Activated T-cell treated with anti-CD3 and anti-CD28 coated beads, Interleukin-2, amount 50 U/mL, for 72 hours (primary cell): ENCODE measurements at regions not wholly inside any gene's neighbourhood (a gene's known extent, or its start where the extent isn't known, plus 50 kb on each side); places are given as distances from the start of the nearest gene placed in this dataset.
A peak's percentile ranks its signal among the peaks of the same experiment; 100 is the strongest.
"Not testable (repeated sequence)": the region's sequence is repeated elsewhere in the genome, so short reads cannot be mapped to it uniquely, and the experiment has no call there.

Experiments used
- ATAC-seq, 2 donors: fragments of 150-1000 bp; cut with Tn5 transposase; replicated peaks in 1 of 2; 2 replicates each; pipeline ENCODE4 v1.10.0; 2021; ENCODE audit warnings: moderate library complexity in 2 of 2, mild to moderate bottlenecking in 1 of 2
- DNase-seq, 2 donors: peaks; one replicate each; pipeline ENCODE4 v3.0.0; 2021 to 2022; ENCODE audit warnings: mixed read lengths in 1 of 2
- H3K27ac Mint-ChIP-seq: one replicate; pipeline ENCODE4 v1.8.0; 2022; ENCODE audit warnings: mild to moderate bottlenecking, moderate library complexity, mixed read lengths
- H3K27me3 Mint-ChIP-seq: one replicate; pipeline ENCODE4 v1.8.0; 2022; ENCODE audit warnings: low read depth, mixed read lengths
- H3K36me3 Mint-ChIP-seq, 2 donors: one replicate each; pipeline ENCODE4 v1.8.0; 2022; ENCODE audit warnings: mixed read lengths in 2 of 2, mild to moderate bottlenecking in 1 of 2; ENCODE audit not compliant: insufficient read depth in 2 of 2
- H3K4me1 Mint-ChIP-seq: one replicate; pipeline ENCODE4 v1.8.0; 2022; ENCODE audit warnings: low read depth, mixed read lengths
- H3K4me3 Mint-ChIP-seq, 2 donors: one replicate each; pipeline ENCODE4 v1.8.0; 2022; ENCODE audit warnings: mild to moderate bottlenecking in 2 of 2, mixed read lengths in 2 of 2, moderate library complexity in 2 of 2
- H3K9me3 Mint-ChIP-seq, 2 donors: one replicate each; pipeline ENCODE4 v1.8.0; 2022; ENCODE audit warnings: mixed read lengths in 2 of 2

DNA sequence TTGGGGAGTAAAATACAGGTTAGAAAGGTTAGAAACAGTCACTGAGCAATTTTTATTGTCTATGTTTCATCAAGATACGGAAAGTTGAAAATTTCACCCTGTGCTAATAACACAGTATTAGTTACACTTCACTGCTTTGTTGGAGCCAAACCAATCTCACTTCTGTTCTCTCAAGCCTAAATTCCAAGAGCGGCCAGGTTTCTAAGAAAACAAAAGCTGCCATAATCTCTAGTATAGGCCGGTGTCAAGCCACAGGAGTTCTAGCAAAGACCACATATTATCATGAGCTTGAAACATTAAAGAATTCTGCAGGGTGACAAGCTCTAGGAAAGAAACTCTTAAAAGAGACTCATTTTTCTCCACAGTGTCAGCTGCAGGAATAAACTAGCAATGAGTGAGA lies 128.7 kb downstream of the TXNL1 start:
- peaks cover 0 to under 1% of the 10 kb centered on the region in 2 donors for H3K9me3 Mint-ChIP-seq

DNA sequence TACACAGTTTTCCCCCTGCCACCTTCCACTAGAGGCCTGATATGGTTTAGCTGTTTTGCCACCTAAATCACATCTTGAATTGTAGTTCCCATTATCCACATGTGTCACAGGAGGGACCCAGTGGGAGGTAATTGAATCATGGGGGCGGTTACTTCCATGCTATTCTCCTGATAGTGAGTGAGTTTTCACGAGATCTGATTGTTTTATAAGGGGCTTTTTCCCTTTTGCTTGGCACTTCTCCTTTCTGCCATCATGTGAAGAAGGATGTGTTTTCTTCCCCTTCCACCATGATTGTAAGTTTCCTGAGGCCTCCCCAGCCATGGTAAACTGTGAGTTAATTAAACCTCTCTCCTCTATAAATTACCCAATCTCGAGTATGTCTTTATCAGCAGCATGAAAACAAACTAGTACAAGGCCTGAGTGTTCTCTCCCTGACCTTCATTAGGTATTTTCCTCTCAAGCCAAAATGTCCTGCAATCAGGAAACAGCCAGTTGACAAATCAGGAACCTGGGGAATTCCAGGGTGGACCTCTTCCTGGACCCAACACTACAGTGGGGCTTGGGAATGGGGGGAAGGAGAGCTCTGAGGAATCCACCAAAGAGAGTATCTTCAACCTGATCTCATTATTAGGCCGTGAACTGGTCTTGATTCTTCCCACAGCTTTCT lies 129.9 kb downstream of the TXNL1 start:
- no peaks in the 10 kb centered on the region for H3K36me3 Mint-ChIP-seq
- no peak overlapping the region for H3K4me3 Mint-ChIP-seq
- H3K27me3 Mint-ChIP-seq: peaks cover 14% of the 10 kb centered on the region
- DNase-seq: no peak
- peaks cover 21% of the 10 kb centered on the region for H3K4me1 Mint-ChIP-seq
- H3K9me3 Mint-ChIP-seq: peaks cover 2% of the 10 kb centered on the region in 2 donors
- no peak overlapping the region for H3K27ac Mint-ChIP-seq
- no peak for ATAC-seq

More for the DNA sequence above, 128.7 kb downstream of the TXNL1 start:
- no peak for DNase-seq
- no peak overlapping the region for H3K27ac Mint-ChIP-seq
- H3K4me3 Mint-ChIP-seq: no peak overlapping the region
- H3K27me3 Mint-ChIP-seq: peaks cover 8% of the 10 kb centered on the region
- H3K36me3 Mint-ChIP-seq: no peaks in the 10 kb centered on the region
- H3K4me1 Mint-ChIP-seq: peaks cover 21% of the 10 kb centered on the region
- ATAC-seq: no peak

DNA sequence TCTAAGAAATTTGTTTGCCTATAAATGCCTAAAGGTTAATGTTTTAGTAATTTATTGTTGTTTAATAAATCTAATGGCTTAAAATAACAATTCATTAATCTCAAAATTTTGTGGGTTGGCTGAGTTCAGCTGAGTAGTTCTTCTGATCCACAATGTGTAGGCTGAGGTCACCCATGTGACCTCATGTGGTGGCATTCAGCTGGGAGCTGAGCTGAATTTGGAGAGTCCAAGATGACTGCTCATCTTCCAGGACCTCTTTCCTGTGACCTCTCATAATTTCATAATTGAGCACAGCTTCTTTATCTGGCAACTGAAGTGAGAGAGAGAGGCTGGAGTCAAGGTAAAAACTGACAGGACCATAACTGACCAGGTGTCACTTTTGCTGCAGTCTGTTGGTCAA lies 132.4 kb downstream of the TXNL1 start:
- no peaks in the 10 kb centered on the region for H3K36me3 Mint-ChIP-seq
- peak in 1 of 2 donors; percentile 1 for DNase-seq
- no peak overlapping the region for H3K4me3 Mint-ChIP-seq
- ATAC-seq: peak in 1 of 2 donors; percentile 34
- H3K27ac Mint-ChIP-seq: no peak overlapping the region
- peaks cover 15% of the 10 kb centered on the region for H3K4me1 Mint-ChIP-seq
- peaks cover 14% of the 10 kb centered on the region for H3K27me3 Mint-ChIP-seq
- H3K9me3 Mint-ChIP-seq: peaks cover 2 to 5% of the 10 kb centered on the region in 2 donors

DNA sequence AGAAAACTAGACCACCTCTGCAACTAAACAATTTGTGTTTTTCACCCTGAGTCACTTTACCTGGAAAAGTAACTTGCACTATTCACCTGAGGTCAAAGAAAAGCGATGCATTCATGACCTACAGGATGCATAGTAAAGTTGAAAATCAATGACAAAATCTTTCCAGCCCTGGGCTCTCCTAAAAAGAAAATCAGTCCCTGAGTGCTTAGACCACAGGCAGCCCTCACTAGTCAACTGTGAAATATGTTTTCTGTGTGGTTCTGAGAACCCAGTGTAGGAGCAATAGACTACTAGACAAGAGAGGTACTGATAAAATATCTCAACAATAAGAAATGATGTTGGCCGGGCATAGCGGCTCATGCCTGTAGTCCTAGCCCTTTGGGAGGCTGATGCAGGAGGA lies 133.1 kb downstream of the TXNL1 start:
- peaks cover 2 to 5% of the 10 kb centered on the region in 2 donors for H3K9me3 Mint-ChIP-seq
- peak; percentile 0 to 3 for DNase-seq

DNA sequence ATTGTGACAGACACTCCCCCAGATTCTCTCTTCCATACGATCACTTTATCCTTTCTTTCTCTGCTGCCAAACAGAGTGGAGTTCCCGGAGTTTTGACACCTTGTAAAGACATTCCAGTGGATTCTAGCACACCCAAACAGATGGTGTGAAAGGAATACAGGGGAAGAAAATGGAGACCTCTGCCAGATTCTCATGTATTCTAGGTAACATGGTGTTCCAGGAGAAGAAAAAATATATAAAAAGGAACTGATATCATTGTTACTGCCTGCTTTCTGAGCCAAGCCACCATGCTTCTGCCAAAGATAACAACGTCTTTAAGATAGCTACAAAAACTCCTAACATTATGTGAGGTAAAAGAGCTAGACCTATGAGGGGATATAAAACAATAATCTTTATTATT lies 136.5 kb downstream of the TXNL1 start:
- no peak overlapping the region for H3K27ac Mint-ChIP-seq
- peaks cover 2 to 5% of the 10 kb centered on the region in 2 donors for H3K9me3 Mint-ChIP-seq
- H3K4me3 Mint-ChIP-seq: no peak overlapping the region
- H3K27me3 Mint-ChIP-seq: peaks cover 18% of the 10 kb centered on the region
- no peaks in the 10 kb centered on the region for H3K36me3 Mint-ChIP-seq
- ATAC-seq: no peak
- no peak for DNase-seq
- H3K4me1 Mint-ChIP-seq: peaks cover 15% of the 10 kb centered on the region

More for the DNA sequence above, 133.1 kb downstream of the TXNL1 start:
- Mint-ChIP-seq H3K27me3 (peaks cover 8% of the 10 kb centered on the region), H3K4me3 (peak overlapping the region; percentile 24), H3K27ac (no peak overlapping the region), H3K4me1 (peaks cover 15% of the 10 kb centered on the region), H3K36me3 (no peaks in the 10 kb centered on the region)
- peak; percentile 88 to 91 for ATAC-seq

DNA sequence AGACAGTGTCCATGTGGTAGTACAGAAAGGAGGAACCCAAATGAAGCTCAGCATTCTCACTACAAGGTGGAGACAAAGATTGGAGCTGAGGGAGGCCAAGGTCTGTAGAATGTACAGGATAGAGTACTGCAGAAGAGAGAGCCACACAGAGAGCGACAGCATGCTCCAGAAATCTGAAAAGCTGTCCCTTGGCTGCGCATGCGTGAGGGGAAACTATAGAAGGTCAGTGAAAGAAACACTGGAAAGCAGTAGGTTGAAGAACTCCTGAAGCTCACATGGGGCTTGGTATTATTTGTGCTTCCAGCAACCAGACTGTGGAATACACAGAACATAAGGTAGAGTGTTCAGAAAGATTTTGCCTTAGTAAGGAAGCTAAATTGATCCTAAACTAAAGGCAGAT lies 142.5 kb downstream of the TXNL1 start:
- no peaks in the 10 kb centered on the region for H3K4me1 Mint-ChIP-seq
- no peaks in the 10 kb centered on the region for H3K36me3 Mint-ChIP-seq
- no peak overlapping the region for H3K4me3 Mint-ChIP-seq
- no peak overlapping the region for H3K27ac Mint-ChIP-seq
- ATAC-seq (no peak), DNase-seq (no peak)
- peaks cover 0 to 4% of the 10 kb centered on the region in 2 donors for H3K9me3 Mint-ChIP-seq
- peaks cover 25% of the 10 kb centered on the region for H3K27me3 Mint-ChIP-seq

DNA sequence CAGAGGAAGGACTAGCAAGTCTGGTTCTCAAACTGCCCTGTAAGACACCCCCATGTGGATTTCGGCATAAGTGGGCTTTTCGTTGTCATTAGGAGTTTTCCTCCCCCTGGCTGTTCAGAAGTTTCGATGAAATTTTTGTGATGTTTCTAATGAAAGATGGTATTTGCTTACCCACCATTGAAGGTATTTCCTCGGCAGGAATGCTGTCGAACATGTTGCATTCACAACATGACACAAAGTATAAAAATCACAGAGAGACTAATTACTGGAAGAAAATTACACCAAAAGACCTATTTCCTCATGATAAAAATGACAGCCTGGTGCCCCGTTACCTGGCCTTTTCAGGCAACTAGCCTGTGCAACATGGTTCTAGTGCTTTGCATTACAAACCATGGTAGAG lies 144.9 kb downstream of the TXNL1 start:
- Mint-ChIP-seq H3K4me3 (no peak overlapping the region), H3K36me3 (no peaks in the 10 kb centered on the region), H3K4me1 (no peaks in the 10 kb centered on the region), H3K27ac (no peak overlapping the region), H3K27me3 (peaks cover 21% of the 10 kb centered on the region), H3K9me3 (peaks cover 0 to 4% of the 10 kb centered on the region in 2 donors)
- DNase-seq: no peak
- no peak for ATAC-seq

DNA sequence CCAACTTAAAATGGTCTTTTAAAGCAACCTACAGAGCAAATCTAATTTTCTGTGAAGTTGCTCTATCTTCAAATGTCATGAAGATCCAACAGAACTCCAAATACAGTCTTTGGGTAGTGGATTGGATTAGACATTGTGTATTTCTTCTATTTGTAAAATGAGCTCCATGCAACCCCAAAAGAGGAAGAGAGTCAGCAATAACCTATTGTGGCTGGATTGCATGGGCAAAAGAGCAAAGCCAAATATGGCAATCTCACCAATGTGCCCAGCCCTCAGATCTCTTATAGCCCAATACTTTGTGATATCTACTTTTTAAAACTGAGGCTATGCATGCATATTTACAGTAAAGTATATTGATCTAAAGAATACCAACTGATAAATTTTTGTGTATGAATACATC lies 146.3 kb downstream of the TXNL1 start:
- H3K4me3 Mint-ChIP-seq: no peak overlapping the region
- peaks cover 17% of the 10 kb centered on the region for H3K27me3 Mint-ChIP-seq
- DNase-seq: no peak
- no peaks in the 10 kb centered on the region for H3K36me3 Mint-ChIP-seq
- no peaks in the 10 kb centered on the region for H3K4me1 Mint-ChIP-seq
- H3K27ac Mint-ChIP-seq: no peak overlapping the region
- no peak for ATAC-seq
- H3K9me3 Mint-ChIP-seq: peaks cover 0 to 4% of the 10 kb centered on the region in 2 donors

DNA sequence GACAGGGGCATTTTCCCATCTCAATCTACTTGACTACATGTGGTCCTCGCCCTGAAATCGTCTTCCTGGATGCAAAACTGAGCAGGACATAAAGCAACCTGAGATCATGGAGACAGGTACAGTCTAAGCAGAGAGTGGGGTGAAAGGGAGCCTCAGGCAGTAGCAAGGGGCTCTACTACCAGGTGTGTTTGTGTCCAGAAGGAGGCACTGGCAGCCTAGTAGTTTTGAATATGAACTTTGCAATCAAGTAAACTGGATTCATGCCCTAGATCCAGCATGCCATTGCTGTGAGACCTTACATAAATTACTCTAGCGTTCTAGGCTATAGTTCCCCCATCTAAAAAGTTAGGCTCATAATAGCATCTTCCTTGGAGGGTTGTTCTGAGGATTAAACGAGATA lies 147.4 kb downstream of the TXNL1 start:
- peaks cover 0 to 3% of the 10 kb centered on the region in 2 donors for H3K9me3 Mint-ChIP-seq
- ATAC-seq: no peak
- DNase-seq: no peak
- H3K4me1 Mint-ChIP-seq: no peaks in the 10 kb centered on the region
- H3K27ac Mint-ChIP-seq: no peak overlapping the region
- H3K36me3 Mint-ChIP-seq: no peaks in the 10 kb centered on the region
- H3K4me3 Mint-ChIP-seq: no peak overlapping the region
- H3K27me3 Mint-ChIP-seq: peaks cover 20% of the 10 kb centered on the region

DNA sequence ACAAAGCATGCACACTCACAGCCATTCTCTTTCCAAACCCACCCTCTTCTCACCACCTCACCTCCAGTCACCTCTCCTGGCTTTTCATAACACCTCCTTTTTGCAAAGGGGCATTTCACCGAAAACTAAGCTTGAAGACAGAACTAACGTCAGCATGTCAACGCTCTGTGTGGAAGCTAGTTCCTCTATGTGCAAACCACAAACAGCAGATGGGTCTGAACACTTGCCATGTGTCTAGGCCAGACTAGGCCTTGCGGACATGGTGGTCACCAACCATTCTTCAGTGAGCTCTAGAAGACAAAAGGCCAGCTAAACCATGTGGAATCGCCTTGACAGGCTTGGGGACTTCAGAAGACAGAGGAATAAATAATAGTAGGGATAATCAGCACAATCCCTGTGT lies 148.5 kb downstream of the TXNL1 start:
- DNase-seq (no peak), ATAC-seq (no peak)
- no peak overlapping the region for H3K4me3 Mint-ChIP-seq
- H3K4me1 Mint-ChIP-seq: no peaks in the 10 kb centered on the region
- no peak overlapping the region for H3K27ac Mint-ChIP-seq
- peaks cover 20% of the 10 kb centered on the region for H3K27me3 Mint-ChIP-seq
- H3K36me3 Mint-ChIP-seq: no peaks in the 10 kb centered on the region
- H3K9me3 Mint-ChIP-seq: no peaks in the 10 kb centered on the region

DNA sequence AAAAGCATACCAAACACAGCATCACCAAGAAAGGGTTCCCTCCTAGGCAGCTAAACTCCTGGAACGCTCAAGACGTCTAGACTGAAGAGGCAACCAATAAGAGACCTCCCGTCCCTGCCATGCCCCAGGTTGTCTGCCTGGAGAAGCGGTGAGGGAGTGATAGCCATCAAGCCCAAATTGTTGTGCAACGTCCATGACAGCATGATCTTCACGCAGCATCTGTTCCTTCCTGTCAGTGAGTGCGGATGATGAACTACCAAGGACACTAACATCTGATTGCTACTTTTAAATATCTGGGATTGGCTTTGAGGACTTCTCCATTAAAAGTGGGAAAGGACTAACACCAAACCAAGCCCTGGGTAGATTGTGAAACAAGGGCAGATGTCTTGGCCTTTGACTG lies 149.7 kb downstream of the TXNL1 start:
- H3K27ac Mint-ChIP-seq: no peak overlapping the region
- H3K4me1 Mint-ChIP-seq: no peaks in the 10 kb centered on the region
- DNase-seq: no peak
- no peaks in the 10 kb centered on the region for H3K9me3 Mint-ChIP-seq
- no peaks in the 10 kb centered on the region for H3K36me3 Mint-ChIP-seq
- ATAC-seq: no peak
- H3K4me3 Mint-ChIP-seq: no peak overlapping the region
- H3K27me3 Mint-ChIP-seq: peaks cover 14% of the 10 kb centered on the region

DNA sequence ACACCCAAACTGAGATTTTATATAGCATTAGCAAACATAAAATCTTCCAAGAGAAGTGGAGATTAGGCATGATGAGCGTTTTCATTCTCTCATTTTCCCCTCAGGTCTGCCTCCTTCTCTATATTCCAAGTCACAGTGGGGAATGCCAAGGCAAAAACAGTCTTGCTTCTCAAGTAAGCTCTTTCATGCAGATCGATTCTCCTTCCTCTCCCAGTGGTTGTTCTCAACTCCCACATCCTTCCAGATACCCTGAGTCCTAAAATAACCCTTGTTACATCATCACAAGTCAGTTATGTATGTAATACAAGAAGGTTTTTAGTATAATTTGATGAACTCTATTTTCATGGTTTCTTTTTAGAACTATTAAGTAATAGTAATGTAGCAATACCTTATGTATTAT lies 150.6 kb downstream of the TXNL1 start:
- H3K4me3 Mint-ChIP-seq: no peak overlapping the region
- ATAC-seq (no peak), DNase-seq (no peak)
- H3K9me3 Mint-ChIP-seq: no peaks in the 10 kb centered on the region
- no peaks in the 10 kb centered on the region for H3K36me3 Mint-ChIP-seq
- peaks cover 14% of the 10 kb centered on the region for H3K27me3 Mint-ChIP-seq
- H3K27ac Mint-ChIP-seq: no peak overlapping the region
- no peaks in the 10 kb centered on the region for H3K4me1 Mint-ChIP-seq

DNA sequence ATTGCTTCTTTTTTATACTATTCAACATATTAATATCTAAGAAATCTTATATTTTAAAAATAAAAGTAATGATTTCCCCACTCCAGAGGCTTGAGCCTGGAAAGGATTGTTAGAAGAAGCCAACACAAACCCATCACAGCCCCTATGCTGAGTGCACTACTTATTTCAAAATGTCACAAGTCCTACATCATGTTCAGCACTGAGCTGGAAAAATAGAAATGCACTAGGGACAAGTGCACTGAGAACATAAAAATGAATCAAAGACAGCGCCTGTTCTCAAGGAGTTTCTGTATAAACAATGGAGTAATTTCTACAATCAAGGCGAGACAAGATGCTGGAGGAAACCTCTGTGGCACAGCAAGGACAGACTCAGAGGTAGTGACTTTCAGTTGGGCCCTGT lies 155.0 kb downstream of the TXNL1 start:
- H3K36me3 Mint-ChIP-seq: no peaks in the 10 kb centered on the region
- DNase-seq (no peak), ATAC-seq (no peak)
- peaks cover 19% of the 10 kb centered on the region for H3K27me3 Mint-ChIP-seq
- H3K9me3 Mint-ChIP-seq: no peaks in the 10 kb centered on the region
- no peak overlapping the region for H3K27ac Mint-ChIP-seq
- H3K4me1 Mint-ChIP-seq: no peaks in the 10 kb centered on the region
- no peak overlapping the region for H3K4me3 Mint-ChIP-seq

DNA sequence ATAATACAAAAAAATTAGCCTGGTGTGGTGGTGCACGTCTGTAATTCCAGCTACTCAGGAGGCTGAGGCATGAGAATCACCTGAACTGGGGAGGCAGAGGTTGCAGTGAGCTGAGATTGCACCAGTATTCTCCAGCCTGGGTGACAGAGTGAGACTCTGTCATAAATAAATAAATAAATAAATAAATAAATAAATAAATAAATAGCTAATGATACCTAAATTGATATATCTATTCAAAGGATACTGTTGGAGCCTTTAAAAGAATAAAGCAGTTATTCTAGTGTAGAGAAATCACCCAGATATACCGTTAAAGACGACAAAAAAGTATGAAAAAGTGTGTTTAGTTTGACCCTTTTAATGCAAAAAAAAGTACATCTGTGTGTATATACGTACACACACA lies 155.6 kb downstream of the TXNL1 start:
- not testable (repeated sequence) for DNase-seq, H3K4me3 Mint-ChIP-seq, H3K4me1 Mint-ChIP-seq, ATAC-seq, H3K27ac Mint-ChIP-seq, H3K36me3 Mint-ChIP-seq, H3K9me3 Mint-ChIP-seq
- peaks cover 19% of the 10 kb centered on the region for H3K27me3 Mint-ChIP-seq
